ENCODE measurements at regions not wholly inside any gene's neighbourhood (a gene's known extent, or its start where the extent isn't known, plus 50 kb on each side); places are given as distances from the start of the nearest gene placed in this dataset.

- TF ChIP-seq TAF1 (IDR thresholded peaks at IDR 0.05; ENCODE audit: borderline replicate concordance, insufficient read depth, low read length): no peak
- TF ChIP-seq REST (IDR thresholded peaks at IDR 0.05; ENCODE audit: insufficient read depth in 1 of 2, low read depth in 2 of 2, low read length in 2 of 2): no peak
- TF ChIP-seq POLR2AphosphoS5 (IDR thresholded peaks at IDR 0.05; ENCODE audit: low read depth, low read length): no peak
- TF ChIP-seq FOXP2 (optimal IDR thresholded peaks at IDR 0.05; ENCODE audit: borderline replicate concordance, extremely low read depth, extremely low read length, insufficient read depth): no peak
Observed at GRCh38 chr3:22378869-22379268, 627.9 kb upstream of the ZNF385D start.
